Neuron (in vitro differentiated cells): ENCODE measurements at regions not wholly inside any gene's neighbourhood (a gene's known extent, or its start where the extent isn't known, plus 50 kb on each side); places are given as distances from the start of the nearest gene placed in this dataset.

Source experiments
- H2AFZ ChIP-seq: one replicate; pipeline ENCODE4 v1.6.1; 2013; ENCODE audit warnings: low read depth, mild to moderate bottlenecking, inconsistent platforms, low read length, moderate library complexity
- H3K27me3 ChIP-seq: one replicate; pipeline ENCODE4 v1.6.1; 2013; ENCODE audit warnings: low read length; ENCODE audit not compliant: insufficient read depth
- H3K36me3 ChIP-seq: one replicate; pipeline ENCODE4 v1.6.1; 2013; ENCODE audit warnings: low read length; ENCODE audit not compliant: insufficient read depth
- H3K4me1 ChIP-seq: one replicate; pipeline ENCODE4 v1.6.1; 2013; ENCODE audit warnings: low read length; ENCODE audit not compliant: insufficient read depth
- H3K4me3 ChIP-seq: 2 replicates; pipeline ENCODE4 v1.5.1; 2013; ENCODE audit warnings: mild to moderate bottlenecking, low read length, moderate library complexity
- H3K9me3 ChIP-seq: one replicate; pipeline ENCODE4 v1.6.1; 2013; ENCODE audit warnings: low read length

GRCh38 chr2:53275743-53276142, 491.9 kb upstream of the CHAC2 start:
- H3K36me3 ChIP-seq: no peaks in the 10 kb centered on the region

GRCh38 chr2:53268626-53269025, 499.0 kb upstream of the CHAC2 start:
- Histone ChIP-seq H3K4me1 (peaks cover 20% of the 10 kb centered on the region), H3K9me3 (no peaks in the 10 kb centered on the region), H3K36me3 (no peaks in the 10 kb centered on the region), H2AFZ (no peak overlapping the region), H3K27me3 (no peaks in the 10 kb centered on the region), H3K4me3 (no peak overlapping the region)

More at GRCh38 chr2:53275743-53276142, 491.9 kb upstream of the CHAC2 start:
- Histone ChIP-seq H3K4me1 (no peaks in the 10 kb centered on the region), H3K27me3 (no peaks in the 10 kb centered on the region), H2AFZ (no peak overlapping the region), H3K4me3 (no peak overlapping the region), H3K9me3 (no peaks in the 10 kb centered on the region)

GRCh38 chr2:53268086-53268485, 499.5 kb upstream of the CHAC2 start:
- Histone ChIP-seq H3K36me3 (no peaks in the 10 kb centered on the region), H3K4me1 (peaks cover 20% of the 10 kb centered on the region), H3K27me3 (no peaks in the 10 kb centered on the region), H3K4me3 (no peak overlapping the region), H2AFZ (no peak overlapping the region), H3K9me3 (no peaks in the 10 kb centered on the region)

GRCh38 chr2:53265544-53266299, 501.9 kb upstream of the CHAC2 start:
- peaks cover 20% of the 10 kb centered on the region for H3K4me1 ChIP-seq
- no peak overlapping the region for H2AFZ ChIP-seq
- no peaks in the 10 kb centered on the region for H3K27me3 ChIP-seq
- H3K36me3 ChIP-seq: no peaks in the 10 kb centered on the region
- H3K4me3 ChIP-seq: peak overlapping the region; percentile 20
- no peaks in the 10 kb centered on the region for H3K9me3 ChIP-seq

GRCh38 chr2:53260568-53260967, 507.0 kb upstream of the CHAC2 start:
- H3K27me3 ChIP-seq: no peaks in the 10 kb centered on the region
- no peaks in the 10 kb centered on the region for H3K9me3 ChIP-seq
- H2AFZ ChIP-seq: no peak overlapping the region
- H3K36me3 ChIP-seq: no peaks in the 10 kb centered on the region
- H3K4me3 ChIP-seq: no peak overlapping the region
- H3K4me1 ChIP-seq: peaks cover 7% of the 10 kb centered on the region

- Histone ChIP-seq H3K27me3 (no peaks in the 10 kb centered on the region), H3K9me3 (no peaks in the 10 kb centered on the region), H3K36me3 (no peaks in the 10 kb centered on the region), H3K4me3 (no peak overlapping the region), H2AFZ (no peak overlapping the region), H3K4me1 (no peaks in the 10 kb centered on the region)
Observed at GRCh38 chr2:53259395-53260009, 508.1 kb upstream of the CHAC2 start.

- Histone ChIP-seq H3K4me3 (no peak overlapping the region), H3K36me3 (no peaks in the 10 kb centered on the region), H2AFZ (no peak overlapping the region), H3K4me1 (no peaks in the 10 kb centered on the region), H3K27me3 (no peaks in the 10 kb centered on the region), H3K9me3 (no peaks in the 10 kb centered on the region)
Observed at GRCh38 chr2:53257287-53257686, 510.3 kb upstream of the CHAC2 start.

GRCh38 chr2:53253244-53253643, 514.4 kb upstream of the CHAC2 start:
- Histone ChIP-seq H3K9me3 (no peaks in the 10 kb centered on the region), H2AFZ (no peak overlapping the region), H3K4me3 (no peak overlapping the region)

GRCh38 chr2:53252115-53252514, 515.5 kb upstream of the CHAC2 start:
- H2AFZ ChIP-seq: no peak overlapping the region
- H3K9me3 ChIP-seq: no peaks in the 10 kb centered on the region
- H3K36me3 ChIP-seq: no peaks in the 10 kb centered on the region
- no peak overlapping the region for H3K4me3 ChIP-seq
- no peaks in the 10 kb centered on the region for H3K27me3 ChIP-seq
- H3K4me1 ChIP-seq: no peaks in the 10 kb centered on the region

More at GRCh38 chr2:53253244-53253643, 514.4 kb upstream of the CHAC2 start:
- Histone ChIP-seq H3K27me3 (no peaks in the 10 kb centered on the region), H3K36me3 (no peaks in the 10 kb centered on the region), H3K4me1 (no peaks in the 10 kb centered on the region)

- H3K9me3 ChIP-seq: no peaks in the 10 kb centered on the region
- no peak overlapping the region for H3K4me3 ChIP-seq
- H3K27me3 ChIP-seq: no peaks in the 10 kb centered on the region
- no peak overlapping the region for H2AFZ ChIP-seq
- no peaks in the 10 kb centered on the region for H3K4me1 ChIP-seq
- no peaks in the 10 kb centered on the region for H3K36me3 ChIP-seq
Observed at GRCh38 chr2:53247956-53248735, 519.5 kb upstream of the CHAC2 start.

GRCh38 chr2:53243430-53243829, 524.2 kb upstream of the CHAC2 start:
- H3K9me3 ChIP-seq: no peaks in the 10 kb centered on the region
- no peaks in the 10 kb centered on the region for H3K4me1 ChIP-seq
- no peaks in the 10 kb centered on the region for H3K27me3 ChIP-seq

GRCh38 chr2:53242090-53242489, 525.5 kb upstream of the CHAC2 start:
- no peak overlapping the region for H2AFZ ChIP-seq
- no peak overlapping the region for H3K4me3 ChIP-seq
- no peaks in the 10 kb centered on the region for H3K36me3 ChIP-seq
- H3K9me3 ChIP-seq: no peaks in the 10 kb centered on the region
- no peaks in the 10 kb centered on the region for H3K27me3 ChIP-seq
- no peaks in the 10 kb centered on the region for H3K4me1 ChIP-seq

More at GRCh38 chr2:53243430-53243829, 524.2 kb upstream of the CHAC2 start:
- no peak overlapping the region for H2AFZ ChIP-seq
- no peak overlapping the region for H3K4me3 ChIP-seq
- H3K36me3 ChIP-seq: no peaks in the 10 kb centered on the region
